A673 (cell line): ENCODE measurements at regions not wholly inside any gene's neighbourhood (a gene's known extent, or its start where the extent isn't known, plus 50 kb on each side); places are given as distances from the start of the nearest gene placed in this dataset.
A peak's percentile ranks its signal among the peaks of the same experiment; 100 is the strongest.

ENCODE experiments used
- BruUV-seq: library from RNA; stranded (reverse); fragments of 400-500 nt; replicated peaks from 2 replicates; lab custom pipeline; 2021; lab: Mats Ljungman, UMichigan
- CTCF ChIA-PET: fragments of 300-600 bp; sonication (Branson Sonifier 250); formaldehyde crosslinking; loops from one replicate; lab custom pipeline; 2022; ENCODE audit warnings: antibody characterized with exemption; lab: Charles Lee
- POLR2A ChIA-PET: fragments of 300-600 bp; sonication (Branson Sonifier 250); formaldehyde crosslinking; loops from one replicate; lab custom pipeline; 2022; ENCODE audit warnings: antibody characterized with exemption; ENCODE audit not compliant: low non-redundant PET; lab: Charles Lee
- DNase-seq: peaks from one replicate; pipeline ENCODE4 v3.0.0-alpha.2; 2015; ENCODE audit warnings: low spot score
- H3K27ac ChIP-seq: fragments of 200-600 bp; sonication (generic); 2 replicates; pipeline ENCODE4 v1.5.1; 2016; ENCODE audit warnings: mixed run types, low read depth, mild to moderate bottlenecking, mixed read lengths, antibody characterized with exemption, low read length; ENCODE audit not compliant: poor library complexity, severe bottlenecking
- H3K27me3 ChIP-seq: fragments of 200-600 bp; sonication (generic); replicated peaks from 2 replicates; pipeline ENCODE4 v1.6.1; 2017; ENCODE audit warnings: mixed run types, low read depth, mild to moderate bottlenecking, mixed read lengths, antibody characterized with exemption, low read length; ENCODE audit not compliant: insufficient read depth, poor library complexity
- H3K36me3 ChIP-seq: fragments of 200-600 bp; sonication (generic); 2 replicates; pipeline ENCODE4 v1.6.1; 2016; ENCODE audit warnings: mixed run types, mild to moderate bottlenecking, mixed read lengths, antibody characterized with exemption, low read length; ENCODE audit not compliant: insufficient read depth, poor library complexity, severe bottlenecking
- H3K4me1 ChIP-seq: fragments of 200-600 bp; sonication (generic); 2 replicates; pipeline ENCODE4 v1.6.1; 2017; ENCODE audit warnings: mixed run types, mild to moderate bottlenecking, mixed read lengths, antibody characterized with exemption, low read length; ENCODE audit not compliant: insufficient read depth, poor library complexity, severe bottlenecking
- H3K4me3 ChIP-seq: fragments of 200-600 bp; sonication (generic); 2 replicates; pipeline ENCODE4 v1.5.1; 2016; ENCODE audit warnings: low read depth, mixed run types, mild to moderate bottlenecking, mixed read lengths, low read length; ENCODE audit not compliant: poor library complexity, severe bottlenecking
- H3K9me3 ChIP-seq: fragments of 200-600 bp; sonication (generic); 2 replicates; pipeline ENCODE4 v1.6.1; 2016; ENCODE audit warnings: mixed run types, low read depth, mild to moderate bottlenecking, mixed read lengths, antibody characterized with exemption, low read length; ENCODE audit not compliant: poor library complexity, severe bottlenecking
- EZH2 ChIP-seq: fragments of 200-600 bp; sonication (generic); IDR thresholded peaks from 2 replicates; pipeline ENCODE4 v1.6.1; 2017; ENCODE audit warnings: borderline replicate concordance, low read depth, mild to moderate bottlenecking, mixed read lengths, antibody characterized with exemption, low read length; ENCODE audit not compliant: poor library complexity, severe bottlenecking
- intact Hi-C: fragments of 100-400 bp; cut with micrococcal nuclease; formaldehyde crosslinking; loops from one replicate; pipeline ENCODE4 v1.10.0; 2022; ENCODE audit not compliant: unreplicated experiment
- TF ChIP-seq, protein P1 (sequence below): fragments of 300-800, 200-600 bp; sonication (generic); conservative IDR thresholded peaks from 2 replicates; pipeline ENCODE4 v1.5.1; 2017; ENCODE audit warnings: low read depth, mild to moderate bottlenecking, antibody characterized with exemption, low read length, moderate library complexity, mixed read lengths

DNA sequence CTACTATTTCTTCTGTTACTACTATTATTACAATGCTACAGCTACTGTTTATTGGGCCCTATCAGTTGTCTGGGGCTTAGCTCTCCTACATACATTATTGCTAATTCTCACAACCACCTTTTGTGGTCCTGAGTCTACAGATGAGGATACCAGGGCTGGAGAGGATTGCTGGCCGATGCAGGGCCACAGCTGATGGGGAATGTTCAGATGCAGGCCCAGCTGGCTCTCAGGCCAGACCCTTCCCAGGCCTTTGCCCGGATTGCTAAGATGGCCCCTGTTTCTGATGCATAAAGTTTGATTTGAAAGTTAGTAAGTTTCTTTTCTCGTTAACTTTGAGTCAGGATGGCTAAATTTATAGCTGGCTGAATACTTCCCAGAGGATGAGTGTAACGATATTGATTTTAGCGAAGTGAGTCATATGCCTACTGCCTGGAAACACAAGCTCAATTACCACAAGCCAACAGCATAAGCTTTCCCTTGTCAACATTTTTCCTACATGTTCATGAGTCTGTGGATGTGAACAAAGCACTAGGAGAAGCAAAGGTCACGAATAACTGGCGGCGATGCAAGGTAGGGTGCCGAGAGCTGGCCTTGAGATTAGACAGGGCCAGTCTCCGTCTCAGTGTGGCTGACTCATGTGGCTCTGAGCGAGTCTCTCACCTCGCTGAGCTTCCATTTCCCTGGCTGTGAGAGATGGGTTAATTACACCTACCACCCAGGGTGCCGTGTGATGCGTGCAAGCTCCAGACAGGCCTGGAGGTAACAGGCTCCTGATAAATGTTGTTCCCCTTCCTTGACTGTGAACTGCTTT lies 111.0 kb downstream of the BEGAIN start:
- H3K9me3 ChIP-seq, result no peaks in the 10 kb centered on the region
- H3K36me3 ChIP-seq, result no peaks in the 10 kb centered on the region
- intact Hi-C loops, result no loop called here
- DNase-seq, result no peak
- no peak overlapping the region for H3K4me3 ChIP-seq
- no TSS peak for BruUV-seq
- H3K4me1 ChIP-seq, result no peaks in the 10 kb centered on the region
- ChIA-PET POLR2A (interaction anchor here (0.6 kb wide), 1 partner anchor 579 kb away, joined by 6 read pairs; no protein-coding TSS in a partner anchor), CTCF (no interaction called here)
- TF ChIP-seq, protein P1, sequence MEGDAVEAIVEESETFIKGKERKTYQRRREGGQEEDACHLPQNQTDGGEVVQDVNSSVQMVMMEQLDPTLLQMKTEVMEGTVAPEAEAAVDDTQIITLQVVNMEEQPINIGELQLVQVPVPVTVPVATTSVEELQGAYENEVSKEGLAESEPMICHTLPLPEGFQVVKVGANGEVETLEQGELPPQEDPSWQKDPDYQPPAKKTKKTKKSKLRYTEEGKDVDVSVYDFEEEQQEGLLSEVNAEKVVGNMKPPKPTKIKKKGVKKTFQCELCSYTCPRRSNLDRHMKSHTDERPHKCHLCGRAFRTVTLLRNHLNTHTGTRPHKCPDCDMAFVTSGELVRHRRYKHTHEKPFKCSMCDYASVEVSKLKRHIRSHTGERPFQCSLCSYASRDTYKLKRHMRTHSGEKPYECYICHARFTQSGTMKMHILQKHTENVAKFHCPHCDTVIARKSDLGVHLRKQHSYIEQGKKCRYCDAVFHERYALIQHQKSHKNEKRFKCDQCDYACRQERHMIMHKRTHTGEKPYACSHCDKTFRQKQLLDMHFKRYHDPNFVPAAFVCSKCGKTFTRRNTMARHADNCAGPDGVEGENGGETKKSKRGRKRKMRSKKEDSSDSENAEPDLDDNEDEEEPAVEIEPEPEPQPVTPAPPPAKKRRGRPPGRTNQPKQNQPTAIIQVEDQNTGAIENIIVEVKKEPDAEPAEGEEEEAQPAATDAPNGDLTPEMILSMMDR, result no peak
- no peak for TF ChIP-seq EZH2
- H3K27ac ChIP-seq, result no peak overlapping the region
- no peaks in the 10 kb centered on the region for H3K27me3 ChIP-seq

DNA sequence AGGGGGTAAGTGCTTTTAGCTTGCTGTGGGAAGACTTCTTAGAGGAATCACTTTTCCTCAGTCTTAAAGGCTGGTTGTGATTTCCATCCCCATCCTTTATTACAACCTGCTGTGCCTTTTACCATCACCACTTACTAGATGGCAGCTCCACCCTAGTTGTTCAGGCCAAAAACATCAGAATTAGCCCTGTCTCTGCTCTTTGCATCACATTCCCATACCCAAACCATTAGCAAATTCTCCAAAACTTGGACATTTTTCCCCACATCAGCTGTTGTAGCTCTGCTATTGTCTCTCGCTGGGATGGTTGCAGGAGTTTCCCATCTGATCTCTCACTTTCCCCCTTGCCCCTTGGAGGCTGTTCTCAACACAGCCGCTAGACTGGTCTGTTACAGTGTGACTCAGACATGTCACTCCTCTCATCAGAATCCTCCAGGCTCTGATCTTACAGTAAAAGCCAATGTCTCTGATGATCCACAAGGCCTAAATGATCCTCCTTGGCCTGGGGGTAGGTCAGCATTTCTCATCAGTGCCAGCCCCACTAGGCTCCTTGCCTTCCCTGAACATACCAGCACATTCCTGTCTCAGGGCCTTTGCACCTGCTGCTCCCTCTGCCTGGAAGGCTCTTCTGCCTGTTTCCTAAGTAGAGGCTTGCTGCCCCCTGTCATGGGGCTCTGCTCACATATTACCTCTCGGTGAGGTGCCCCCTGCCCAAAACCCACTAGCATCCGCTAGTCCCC lies 102.5 kb downstream of the BEGAIN start:
- intact Hi-C loops, result no loop called here
- Histone ChIP-seq H3K27me3 (no peaks in the 10 kb centered on the region), H3K27ac (no peak overlapping the region), H3K4me1 (no peaks in the 10 kb centered on the region), H3K9me3 (no peaks in the 10 kb centered on the region), H3K36me3 (no peaks in the 10 kb centered on the region), H3K4me3 (no peak overlapping the region)
- TF ChIP-seq EZH2, result no peak
- TF ChIP-seq, protein P1, result no peak
- no peak for DNase-seq
- CTCF ChIA-PET, result no interaction called here
- POLR2A ChIA-PET, result no interaction called here
- no TSS peak for BruUV-seq

DNA sequence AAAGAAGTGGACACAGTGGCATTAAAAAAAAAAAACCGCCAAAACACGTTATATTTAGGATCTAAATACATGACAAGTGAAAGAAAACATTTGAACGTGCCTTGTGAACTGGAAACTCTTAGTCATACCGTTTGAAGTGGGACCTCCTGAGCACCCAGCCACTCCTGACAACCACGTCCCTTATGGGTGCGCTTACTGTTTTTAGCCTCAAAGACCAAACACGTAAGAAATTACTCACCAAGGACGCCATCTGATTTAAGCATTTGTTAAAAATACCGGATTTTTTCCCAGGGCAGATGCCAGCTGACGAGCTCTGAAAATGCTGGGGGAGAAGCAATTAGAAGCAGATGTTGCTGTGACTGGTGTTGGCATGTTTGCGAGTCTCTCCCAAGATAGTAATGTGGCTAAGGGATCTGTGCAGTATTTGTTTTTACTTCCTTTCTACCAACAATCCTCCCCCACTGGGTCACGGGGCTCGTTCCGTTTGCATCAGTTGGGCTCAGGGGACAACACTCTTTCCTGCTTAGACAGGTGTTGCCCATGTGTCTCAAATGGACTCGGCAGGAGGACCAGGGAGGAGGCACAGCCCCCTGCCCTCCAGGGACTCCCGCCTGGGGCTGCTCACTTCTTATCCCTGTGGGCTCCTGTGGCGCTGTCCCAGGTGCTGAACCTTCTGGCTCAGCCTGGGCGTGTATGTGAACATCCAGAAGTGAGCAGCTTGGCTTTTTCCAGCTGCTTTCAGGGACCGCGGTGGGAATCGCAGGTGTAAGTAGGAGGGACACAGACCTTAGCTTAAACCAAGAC lies 101.0 kb downstream of the BEGAIN start:
- CTCF ChIA-PET, result no interaction called here
- POLR2A ChIA-PET, result no interaction called here
- no peaks in the 10 kb centered on the region for H3K9me3 ChIP-seq
- peak; percentile 79 for DNase-seq
- H3K4me3 ChIP-seq, result no peak overlapping the region
- intact Hi-C loops, result no loop called here
- no peaks in the 10 kb centered on the region for H3K36me3 ChIP-seq
- BruUV-seq, result no TSS peak
- H3K27ac ChIP-seq, result no peak overlapping the region
- no peaks in the 10 kb centered on the region for H3K4me1 ChIP-seq
- no peaks in the 10 kb centered on the region for H3K27me3 ChIP-seq
- TF ChIP-seq, protein P1, result no peak
- TF ChIP-seq EZH2, result no peak
